ENCODE measurements at regions not wholly inside any gene's neighbourhood (a gene's known extent, or its start where the extent isn't known, plus 50 kb on each side); places are given as distances from the start of the nearest gene placed in this dataset.

DNA sequence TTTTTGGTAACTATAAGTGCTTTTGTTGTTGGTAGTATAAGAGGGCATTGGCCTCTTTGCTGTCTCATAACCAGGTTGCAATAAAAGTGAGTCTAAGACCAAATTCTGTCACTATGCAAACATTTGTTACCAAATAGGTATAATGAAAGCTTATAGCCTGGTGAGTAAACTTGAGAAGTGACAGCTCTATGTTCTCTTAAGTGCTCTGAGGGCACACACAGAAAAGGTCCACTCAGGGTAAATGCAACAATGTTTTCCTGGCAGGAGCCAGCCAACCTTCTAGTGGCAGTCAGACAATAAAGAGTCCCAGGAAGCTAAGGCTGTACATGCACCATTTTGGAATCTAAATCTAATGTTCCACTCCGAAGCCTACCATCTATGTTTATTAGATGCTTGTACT lies 262.1 kb upstream of the TGFBR2 start:
- TF ChIP-seq, protein P1, sequence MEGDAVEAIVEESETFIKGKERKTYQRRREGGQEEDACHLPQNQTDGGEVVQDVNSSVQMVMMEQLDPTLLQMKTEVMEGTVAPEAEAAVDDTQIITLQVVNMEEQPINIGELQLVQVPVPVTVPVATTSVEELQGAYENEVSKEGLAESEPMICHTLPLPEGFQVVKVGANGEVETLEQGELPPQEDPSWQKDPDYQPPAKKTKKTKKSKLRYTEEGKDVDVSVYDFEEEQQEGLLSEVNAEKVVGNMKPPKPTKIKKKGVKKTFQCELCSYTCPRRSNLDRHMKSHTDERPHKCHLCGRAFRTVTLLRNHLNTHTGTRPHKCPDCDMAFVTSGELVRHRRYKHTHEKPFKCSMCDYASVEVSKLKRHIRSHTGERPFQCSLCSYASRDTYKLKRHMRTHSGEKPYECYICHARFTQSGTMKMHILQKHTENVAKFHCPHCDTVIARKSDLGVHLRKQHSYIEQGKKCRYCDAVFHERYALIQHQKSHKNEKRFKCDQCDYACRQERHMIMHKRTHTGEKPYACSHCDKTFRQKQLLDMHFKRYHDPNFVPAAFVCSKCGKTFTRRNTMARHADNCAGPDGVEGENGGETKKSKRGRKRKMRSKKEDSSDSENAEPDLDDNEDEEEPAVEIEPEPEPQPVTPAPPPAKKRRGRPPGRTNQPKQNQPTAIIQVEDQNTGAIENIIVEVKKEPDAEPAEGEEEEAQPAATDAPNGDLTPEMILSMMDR (conservative IDR thresholded peaks at IDR 0.05; ENCODE audit: low read depth, low read length), result no peak
- TF ChIP-seq RAD21 (IDR thresholded peaks at IDR 0.05; ENCODE audit: low read length) (no peak), POLR2A (IDR thresholded peaks at IDR 0.05; ENCODE audit: low read depth, low read length) (no peak), CHD1 (IDR thresholded peaks at IDR 0.05; ENCODE audit: low read depth, low read length) (no peak), FOS (IDR thresholded peaks at IDR 0.05; ENCODE audit: low read depth, low read length) (no peak), RCOR1 (IDR thresholded peaks at IDR 0.05; ENCODE audit: insufficient replicate concordance, low read length) (no peak), MAFK (IDR thresholded peaks at IDR 0.05; ENCODE audit: low read depth, low read length) (no peak), MXI1 (IDR thresholded peaks at IDR 0.05; ENCODE audit: borderline replicate concordance, low read depth, low read length) (no peak), RFX5 (IDR thresholded peaks at IDR 0.05; ENCODE audit: low read depth, low read length) (no peak)
- TF ChIP-seq, protein P2, sequence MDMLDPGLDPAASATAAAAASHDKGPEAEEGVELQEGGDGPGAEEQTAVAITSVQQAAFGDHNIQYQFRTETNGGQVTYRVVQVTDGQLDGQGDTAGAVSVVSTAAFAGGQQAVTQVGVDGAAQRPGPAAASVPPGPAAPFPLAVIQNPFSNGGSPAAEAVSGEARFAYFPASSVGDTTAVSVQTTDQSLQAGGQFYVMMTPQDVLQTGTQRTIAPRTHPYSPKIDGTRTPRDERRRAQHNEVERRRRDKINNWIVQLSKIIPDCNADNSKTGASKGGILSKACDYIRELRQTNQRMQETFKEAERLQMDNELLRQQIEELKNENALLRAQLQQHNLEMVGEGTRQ (IDR thresholded peaks at IDR 0.05; ENCODE audit: low read depth, low read length), result no peak

All from IMR-90 (cell line).